Medulla oblongata (tissue), 1 donor: ENCODE measurements at regions not wholly inside any gene's neighbourhood (a gene's known extent, or its start where the extent isn't known, plus 50 kb on each side); places are given as distances from the start of the nearest gene placed in this dataset.
A peak's percentile ranks its signal among the peaks of the same experiment; 100 is the strongest.
"Not testable (repeated sequence)": the region's sequence is repeated elsewhere in the genome, so short reads cannot be mapped to it uniquely, and the experiment has no call there.

Experiments used
- DNase-seq: peaks from one replicate; pipeline ENCODE4 v3.0.0-alpha.2; 2015; ENCODE audit errors: extremely low spot score

DNA sequence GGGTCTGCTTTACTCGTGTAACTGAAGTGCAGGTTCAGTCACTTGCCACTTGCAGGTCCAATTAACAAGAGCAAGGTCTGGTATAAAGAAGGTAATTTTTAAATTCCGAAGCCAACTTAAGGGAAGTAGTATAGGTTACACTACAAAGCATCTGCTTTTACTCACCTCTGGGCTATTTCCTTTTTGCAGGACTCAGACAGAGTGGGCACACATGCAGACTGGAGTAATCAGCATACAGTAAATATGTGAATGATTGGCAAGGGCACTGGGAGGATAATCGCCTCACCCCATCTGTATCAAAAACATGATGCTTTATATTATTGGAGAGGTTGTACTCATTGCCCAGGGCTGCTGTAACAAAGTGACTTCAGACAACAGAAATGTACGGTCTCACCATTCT, 160.1 kb upstream of the CDH5 start:
- no peak for DNase-seq

DNA sequence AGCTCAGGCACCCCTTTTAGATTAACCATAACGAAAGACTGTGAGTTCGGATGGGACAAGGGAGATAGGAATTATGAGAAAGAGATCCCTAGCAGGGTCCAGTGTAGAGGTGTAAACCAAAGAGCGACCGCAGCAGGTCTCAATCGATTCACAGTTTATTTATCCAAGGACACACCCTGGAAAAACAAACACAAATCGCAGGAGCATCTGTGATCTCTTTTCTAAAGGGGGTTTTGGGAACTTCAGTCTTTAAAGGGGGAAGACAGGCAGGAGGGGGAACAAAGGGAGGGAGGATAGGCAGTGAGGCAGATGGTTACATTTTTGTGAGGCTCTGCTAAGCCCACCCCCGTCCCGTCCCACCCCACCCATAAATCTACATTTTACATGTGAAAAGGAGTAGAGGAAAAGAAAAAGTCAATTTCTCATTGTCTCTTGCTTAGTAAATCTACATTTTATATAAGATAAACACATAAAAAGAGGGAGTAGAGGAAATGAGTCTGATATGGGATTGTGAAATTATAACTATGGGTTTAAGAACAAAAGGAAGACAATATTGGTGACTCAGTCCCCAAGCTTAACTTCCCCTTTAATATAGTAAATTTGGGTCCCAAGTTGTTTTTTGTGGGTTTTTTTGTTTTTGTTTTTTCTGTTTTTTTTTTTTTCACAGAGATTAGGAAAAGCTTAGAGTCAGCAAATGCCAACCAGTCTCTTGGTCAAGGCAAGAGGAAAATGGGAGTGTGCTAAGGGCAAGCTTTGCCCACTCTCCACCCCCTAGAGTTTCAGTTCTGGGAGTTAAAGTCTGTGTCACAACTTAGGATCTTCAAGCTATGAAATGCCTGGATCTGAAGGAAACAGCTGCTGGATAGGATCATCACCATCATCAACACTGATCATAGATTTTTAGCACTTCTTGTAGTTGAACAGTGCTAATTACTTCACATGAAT, 160.9 kb upstream of the CDH5 start:
- no peak for DNase-seq

GRCh38 chr16:66204756-66205155, 161.7 kb upstream of the CDH5 start:
- DNase-seq = no peak

DNA sequence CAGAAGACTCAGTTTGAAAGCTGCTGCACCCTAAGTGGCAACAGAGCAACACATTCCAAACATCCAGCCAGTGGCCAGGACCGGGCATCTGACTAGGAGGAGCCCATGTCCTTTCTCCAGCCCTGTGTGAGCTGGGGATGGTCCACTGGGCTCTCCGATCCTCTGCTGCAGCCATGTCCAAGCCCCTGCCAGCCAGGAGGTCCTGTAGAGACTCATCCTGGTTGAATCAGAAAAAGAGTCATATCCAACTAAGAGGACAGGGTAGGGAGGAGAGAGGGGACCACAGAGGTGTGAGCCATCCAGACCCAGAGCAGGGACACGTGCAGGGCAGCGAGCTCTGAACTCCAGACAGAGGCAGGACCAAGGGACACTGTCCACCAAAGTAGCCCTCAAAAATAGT, 163.0 kb upstream of the CDH5 start:
- no peak for DNase-seq

- DNase-seq = no peak
Observed at GRCh38 chr16:66199189-66199588, 167.3 kb upstream of the CDH5 start.

DNA sequence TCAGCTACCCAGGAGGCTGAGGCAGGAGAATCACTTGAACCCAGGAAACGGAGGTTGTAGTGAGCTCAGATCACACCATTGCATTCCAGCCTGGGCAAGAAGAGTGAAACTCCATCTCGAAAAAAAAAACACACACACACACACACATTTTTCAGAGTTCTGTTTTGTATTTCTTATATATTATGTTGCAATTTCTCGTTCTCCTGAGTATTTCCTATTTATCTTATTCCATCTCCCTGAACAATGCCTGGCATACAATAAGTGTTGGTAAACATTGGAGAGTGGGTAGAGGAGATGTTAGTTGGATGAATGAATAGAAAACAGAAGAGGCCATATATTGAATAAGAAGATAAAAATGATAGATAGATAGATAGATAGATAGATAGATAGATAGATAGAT, 167.8 kb upstream of the CDH5 start:
- DNase-seq = no peak

- no peak for DNase-seq
Observed at GRCh38 chr16:66197668-66198278, 168.7 kb upstream of the CDH5 start.

DNA sequence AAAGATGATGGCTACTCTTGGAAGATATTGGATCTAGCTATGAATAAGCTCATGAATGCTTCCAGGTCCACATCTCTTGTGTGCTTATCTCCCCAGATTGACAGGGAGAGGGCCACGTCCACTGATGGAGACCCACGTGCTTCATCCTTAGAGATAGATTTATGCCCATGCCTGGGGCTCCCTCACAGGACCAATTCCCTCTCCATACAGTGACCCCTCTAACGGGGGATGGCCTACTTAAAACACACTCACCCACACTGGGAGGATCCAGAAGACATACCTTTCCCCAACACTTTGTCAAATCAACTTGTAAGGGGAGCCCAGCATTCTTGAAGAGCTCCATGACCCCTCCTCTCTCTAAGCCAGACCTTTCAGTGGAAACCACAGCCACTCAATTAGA, 169.7 kb upstream of the CDH5 start:
- no peak for DNase-seq

DNA sequence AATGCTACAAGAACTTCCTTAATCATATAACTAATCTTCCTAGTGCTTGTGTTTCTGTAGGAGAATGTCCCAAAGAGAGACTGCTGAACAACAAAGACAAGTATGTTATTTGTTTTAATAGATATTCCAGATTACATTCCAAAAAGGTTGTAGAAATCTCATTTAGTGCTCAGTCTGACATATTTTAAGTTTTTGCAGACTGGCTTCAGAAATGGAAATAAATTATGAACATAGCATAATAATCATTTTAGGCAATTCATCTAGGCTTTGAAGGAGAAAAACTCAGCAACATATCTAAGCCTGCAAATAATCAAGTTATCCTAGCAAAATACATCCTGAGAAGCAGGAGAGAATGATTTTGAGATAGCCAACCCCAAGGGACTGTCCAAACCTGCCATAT, 171.6 kb upstream of the CDH5 start:
- DNase-seq = no peak

DNA sequence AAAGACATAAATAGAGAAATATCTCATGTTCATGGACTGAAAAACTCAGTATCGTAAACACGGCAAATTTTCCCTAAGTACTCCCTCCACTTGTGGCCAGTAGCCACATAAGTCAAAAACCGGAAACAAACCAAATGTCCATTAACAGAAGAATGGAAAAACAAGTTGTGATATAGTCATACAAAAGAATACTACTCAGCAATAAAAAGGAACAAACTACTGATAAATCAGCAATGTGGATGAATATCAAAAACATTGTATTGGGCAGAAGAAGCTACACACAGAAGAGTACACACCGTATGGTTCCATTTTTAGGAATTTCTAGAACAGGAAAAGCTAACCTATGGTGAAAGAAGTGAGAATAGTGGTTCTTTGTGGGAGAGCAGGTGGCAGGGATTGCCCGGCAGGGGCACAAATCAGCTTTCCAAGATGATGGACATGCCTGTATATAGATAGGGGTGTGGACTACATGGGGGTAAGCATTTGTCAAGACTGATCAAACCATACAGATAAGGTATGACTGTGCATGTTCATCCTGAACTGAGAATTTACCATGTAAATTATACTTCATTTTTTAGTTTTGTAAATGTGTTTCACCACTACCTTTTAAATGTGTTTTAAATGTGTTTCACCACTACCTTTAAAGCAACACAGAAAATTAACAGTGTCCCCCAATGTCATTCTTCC, 172.8 kb upstream of the CDH5 start:
- DNase-seq = no peak

- DNase-seq = no peak
Observed at GRCh38 chr16:66190411-66190810, 176.1 kb upstream of the CDH5 start.

DNA sequence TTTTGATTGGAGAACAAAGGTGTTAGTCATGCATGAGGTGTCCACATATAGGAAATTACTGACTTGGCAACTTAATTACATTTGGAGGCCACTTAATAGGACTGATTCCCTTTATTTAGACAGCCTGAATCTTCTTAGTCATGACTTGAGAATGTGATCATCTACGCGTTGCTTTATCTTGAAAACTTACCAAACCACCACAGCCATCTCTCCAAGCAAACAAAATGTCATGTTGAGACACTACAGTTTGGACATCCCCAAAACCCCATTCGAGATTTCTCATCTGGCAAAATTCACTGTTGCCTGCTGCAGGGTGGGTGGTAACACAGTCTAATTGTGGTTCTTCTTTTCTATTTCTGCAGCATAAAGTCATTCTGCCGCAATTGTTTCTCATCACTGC, 176.5 kb upstream of the CDH5 start:
- peak; percentile 17 for DNase-seq

DNA sequence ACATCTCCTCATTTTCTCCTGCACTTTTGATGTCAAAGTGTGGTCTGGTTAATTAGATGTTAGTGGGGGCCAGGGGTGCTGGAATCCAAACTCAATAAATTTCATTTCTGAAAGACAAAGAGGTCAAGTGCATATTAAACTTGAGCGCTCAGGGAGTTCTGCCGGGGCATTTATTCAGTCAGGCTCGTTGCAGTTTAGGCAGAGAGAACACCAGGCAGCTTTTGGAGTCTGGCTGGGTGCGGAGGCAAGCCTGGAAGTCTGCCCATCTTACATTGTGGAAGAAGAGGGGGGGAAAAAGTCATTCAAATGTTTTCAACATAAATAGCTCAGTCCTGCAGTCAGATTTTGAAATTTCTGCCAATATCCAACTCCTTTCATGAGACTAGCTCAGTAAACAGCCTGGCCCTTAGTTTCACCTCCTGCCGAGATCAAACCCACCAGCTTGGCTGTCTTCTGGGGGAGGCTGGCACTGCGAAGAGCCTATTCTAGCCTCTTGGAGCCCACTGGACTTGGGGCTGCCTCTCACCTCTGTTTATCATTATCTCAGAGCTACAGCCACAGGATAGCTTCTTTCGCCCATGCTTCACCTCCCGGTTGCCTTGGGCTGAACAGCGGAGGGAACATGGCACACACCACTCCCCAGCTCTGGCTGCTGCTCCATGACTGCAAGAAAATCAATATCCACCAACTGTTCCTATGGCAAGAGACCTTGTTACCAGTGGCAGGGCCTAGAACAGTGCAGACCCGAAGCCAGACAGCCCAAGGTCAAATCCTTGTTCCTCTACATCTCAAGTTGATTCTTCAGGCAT, 177.4 kb upstream of the CDH5 start:
- DNase-seq = peak; percentile 67

DNA sequence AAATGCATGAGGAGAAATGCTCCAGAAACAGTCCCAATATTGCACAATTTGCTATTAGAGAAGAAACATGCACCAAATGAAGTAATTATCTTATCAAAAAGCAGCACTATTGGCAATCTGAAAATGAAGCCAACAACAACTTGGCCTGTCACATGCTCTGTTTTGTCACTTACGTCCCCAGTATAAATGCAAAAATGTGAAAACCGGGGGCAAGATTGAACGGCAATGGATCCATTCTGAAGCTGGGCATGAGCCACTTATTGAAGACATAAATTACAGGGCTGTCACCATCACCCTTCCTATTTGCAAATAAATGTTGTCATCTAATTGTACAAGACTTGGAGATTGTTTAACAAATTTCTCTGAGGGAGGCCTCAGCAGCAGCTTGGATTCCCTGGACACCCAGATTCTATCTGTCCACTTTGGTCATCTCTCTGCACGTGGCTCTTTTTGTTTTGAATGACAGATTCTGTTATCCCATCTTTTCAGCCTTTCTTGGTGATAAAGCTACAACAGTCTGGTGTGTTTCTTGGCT, 180.2 kb upstream of the CDH5 start:
- no peak for DNase-seq

DNA sequence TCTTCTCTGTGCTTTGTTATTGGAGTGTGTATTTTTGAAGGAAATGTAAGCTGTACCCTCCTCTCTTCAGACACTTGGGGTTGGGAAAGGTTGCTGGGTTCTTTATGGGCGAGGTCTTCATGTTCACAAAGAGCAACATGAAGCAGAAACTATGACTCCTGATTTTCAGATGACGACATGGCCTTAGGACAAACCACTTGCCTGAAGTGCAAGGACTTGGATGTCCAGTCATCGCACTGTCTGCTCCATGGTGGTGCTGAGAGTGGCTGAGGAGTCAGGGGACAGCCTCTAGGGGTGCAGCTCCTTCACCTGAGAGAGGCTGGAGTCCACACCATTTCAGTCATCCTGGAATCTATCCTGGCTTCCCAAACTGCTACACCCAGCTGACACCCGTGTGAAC, 183.9 kb upstream of the CDH5 start:
- no peak for DNase-seq

DNA sequence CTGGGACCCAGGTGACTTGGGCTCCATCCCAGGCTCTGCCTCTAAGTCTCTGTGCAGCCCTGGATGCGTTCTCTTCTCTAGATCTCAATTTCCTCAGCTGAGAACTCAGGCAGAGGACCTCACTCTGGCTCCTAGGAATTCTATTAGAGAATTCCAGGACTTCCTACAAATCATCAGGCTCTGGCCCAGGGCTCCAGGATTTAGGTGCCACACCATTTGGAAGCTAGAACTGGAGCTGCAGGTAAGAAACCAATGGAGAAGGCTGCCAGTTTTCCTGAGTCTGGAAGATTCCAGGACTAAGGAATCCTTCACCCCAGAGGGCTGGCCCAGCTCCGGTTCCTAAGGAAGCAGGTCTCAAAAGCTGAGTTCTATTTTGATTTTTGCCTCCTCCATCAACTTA, 189.8 kb upstream of the CDH5 start:
- no peak for DNase-seq

- DNase-seq = no peak
Observed at GRCh38 chr16:66176111-66176510, 190.4 kb upstream of the CDH5 start.

GRCh38 chr16:66175636-66176035, 190.9 kb upstream of the CDH5 start:
- DNase-seq = no peak

- peak; percentile 9 for DNase-seq
Observed at GRCh38 chr16:66175058-66175457, 191.4 kb upstream of the CDH5 start.

DNA sequence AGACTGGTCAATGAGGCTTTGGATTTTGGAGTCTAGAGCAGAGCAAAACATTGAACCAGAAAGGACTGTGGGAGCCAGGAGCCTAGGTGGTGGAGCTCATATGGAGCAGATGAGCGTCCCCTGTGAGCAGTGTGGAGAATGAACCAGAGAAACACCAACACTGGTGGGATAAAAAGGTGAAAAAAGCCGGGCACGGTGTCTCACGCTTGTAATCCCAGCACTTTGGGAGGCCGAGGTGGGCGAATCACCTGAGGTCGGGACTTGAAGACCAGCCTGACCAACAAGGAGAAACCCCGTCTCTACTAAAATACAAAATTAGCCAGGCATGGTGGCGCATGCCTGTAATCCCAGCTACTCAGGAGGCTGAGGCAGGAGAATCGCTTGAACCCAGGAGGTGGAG, 192.7 kb upstream of the CDH5 start:
- not testable (repeated sequence) for DNase-seq

GRCh38 chr16:66173181-66173580, 193.3 kb upstream of the CDH5 start:
- DNase-seq = not testable (repeated sequence)

DNA sequence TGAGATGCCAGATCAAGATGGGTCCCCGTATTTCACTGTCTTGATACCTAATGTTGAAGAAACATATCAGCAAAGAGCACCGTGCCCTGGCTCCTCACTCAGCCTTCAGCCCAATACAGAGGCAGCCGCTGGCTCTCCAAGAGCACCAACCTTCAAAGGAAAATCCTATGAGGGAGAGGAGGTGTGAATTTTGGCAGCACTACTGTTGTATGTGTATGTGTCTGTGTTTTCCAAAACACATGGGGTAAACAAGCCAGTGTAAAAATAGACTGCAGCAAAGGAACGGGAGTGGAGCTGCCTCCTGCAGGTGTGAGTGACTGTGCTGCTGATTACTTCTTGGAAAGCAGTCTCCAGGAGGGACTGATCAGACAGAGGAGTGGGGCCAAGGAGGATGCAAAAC, 194.0 kb upstream of the CDH5 start:
- no peak for DNase-seq
